IMR-90 (cell line): ENCODE measurements at regions not wholly inside any gene's neighbourhood (a gene's known extent, or its start where the extent isn't known, plus 50 kb on each side); places are given as distances from the start of the nearest gene placed in this dataset.
"Not testable (repeated sequence)": the region's sequence is repeated elsewhere in the genome, so short reads cannot be mapped to it uniquely, and the experiment has no call there.

ENCODE experiments used
- ATAC-seq: fragments of 200-7000 bp; cut with Tn5 transposase; 2 replicates; pipeline ENCODE4 v1.9.1; 2020; ENCODE audit warnings: low read depth, mild to moderate bottlenecking, moderate library complexity
- BruUV-seq: library from RNA; stranded (reverse); fragments of 400-500 nt; replicated peaks from 2 replicates; lab custom pipeline; 2021; lab: Mats Ljungman, UMichigan
- CTCF ChIA-PET: fragments of 300-600 bp; formaldehyde crosslinking; extraction: SDS; loops from one replicate; lab custom pipeline; 2021; ENCODE audit warnings: antibody characterized with exemption; lab: Yijun Ruan, JAX
- POLR2A ChIA-PET: fragments of 300-600 bp; sonication (Branson Sonifier 250); formaldehyde crosslinking; loops from one replicate; lab custom pipeline; 2022; ENCODE audit warnings: antibody characterized with exemption; ENCODE audit not compliant: unreplicated experiment; lab: Charles Lee
- DNase-seq: peaks from one replicate; pipeline ENCODE4 v3.0.0; 2013
- H2AFZ ChIP-seq: replicated peaks from 2 replicates; pipeline ENCODE3; 2013; ENCODE audit warnings: low read length, mild to moderate bottlenecking; ENCODE audit not compliant: poor library complexity
- H2AK5ac ChIP-seq: 2 replicates; pipeline ENCODE4 v1.6.1; 2013; ENCODE audit warnings: low read depth, low read length, inconsistent platforms
- H2AK9ac ChIP-seq: replicated peaks from 2 replicates; pipeline ENCODE3; 2013; ENCODE audit warnings: mild to moderate bottlenecking, low read depth, low read length, moderate library complexity; ENCODE audit not compliant: poor library complexity
- H2BK120ac ChIP-seq: 2 replicates; pipeline ENCODE4 v1.6.1; 2013; ENCODE audit warnings: low read depth, low read length, inconsistent platforms
- H2BK15ac ChIP-seq: 3 replicates; pipeline ENCODE4 v1.6.1; 2013; ENCODE audit warnings: low read depth, low read length, inconsistent platforms
- H2BK20ac ChIP-seq: 2 replicates; pipeline ENCODE4 v1.6.1; 2013; ENCODE audit warnings: low read depth, mild to moderate bottlenecking, inconsistent platforms, low read length, moderate library complexity
- H2BK5ac ChIP-seq: 2 replicates; pipeline ENCODE4 v1.6.1; 2013; ENCODE audit warnings: mild to moderate bottlenecking, low read depth, low read length, inconsistent platforms; ENCODE audit not compliant: poor library complexity, severe bottlenecking
- H3K14ac ChIP-seq: replicated peaks from 2 replicates; pipeline ENCODE4 v1.6.1; 2013; ENCODE audit warnings: low read depth, low read length, inconsistent platforms
- H3K18ac ChIP-seq: 2 replicates; pipeline ENCODE4 v1.6.1; 2013; ENCODE audit warnings: low read depth, low read length, control low read depth
- H3K23ac ChIP-seq: 2 replicates; pipeline ENCODE4 v1.6.1; 2013; ENCODE audit warnings: low read depth, low read length, inconsistent platforms
- H3K27ac ChIP-seq: 2 replicates; pipeline ENCODE4 v1.5.1; 2013; ENCODE audit warnings: mild to moderate bottlenecking, control low read depth, low read length; ENCODE audit not compliant: insufficient read depth
- H3K27me3 ChIP-seq: 2 replicates; pipeline ENCODE4 v1.6.1; 2013; ENCODE audit warnings: low read length; ENCODE audit not compliant: control insufficient read depth, insufficient read depth
- H3K36me3 ChIP-seq: 2 replicates; pipeline ENCODE4 v1.6.1; 2013; ENCODE audit warnings: low read length, mixed read lengths; ENCODE audit not compliant: control insufficient read depth, insufficient read depth
- H3K4ac ChIP-seq: 2 replicates; pipeline ENCODE4 v1.6.1; 2013; ENCODE audit warnings: low read depth, low read length, inconsistent platforms
- H3K4me1 ChIP-seq: 2 replicates; pipeline ENCODE4 v1.6.1; 2013; ENCODE audit warnings: low read length, mixed read lengths; ENCODE audit not compliant: control insufficient read depth, insufficient read depth
- H3K4me2 ChIP-seq: 2 replicates; pipeline ENCODE4 v1.6.1; 2013; ENCODE audit warnings: low read depth, mild to moderate bottlenecking, control low read depth, low read length, moderate library complexity
- H3K4me3 ChIP-seq: 2 replicates; pipeline ENCODE4 v1.5.1; 2013; ENCODE audit warnings: low read depth, mild to moderate bottlenecking, control low read depth, low read length, moderate library complexity; ENCODE audit not compliant: insufficient read depth
- H3K56ac ChIP-seq: 2 replicates; pipeline ENCODE4 v1.6.1; 2013; ENCODE audit warnings: low read length, inconsistent platforms; ENCODE audit not compliant: insufficient read depth; ENCODE audit errors: extremely low read depth
- H3K79me1 ChIP-seq, 2 experiments: 2 replicates each; pipeline ENCODE4 v1.6.1; 2013; ENCODE audit warnings: low read length in 2 of 2, inconsistent platforms in 1 of 2, low read depth in 1 of 2
- H3K9ac ChIP-seq: 2 replicates; pipeline ENCODE4 v1.6.1; 2013; ENCODE audit warnings: low read depth, low read length, control low read depth
- H3K9me1 ChIP-seq: 2 replicates; pipeline ENCODE4 v1.6.1; 2013; ENCODE audit warnings: low read length, inconsistent platforms; ENCODE audit not compliant: insufficient read depth
- H3K9me3 ChIP-seq: 2 replicates; pipeline ENCODE4 v1.6.1; 2013; ENCODE audit warnings: low read length; ENCODE audit not compliant: control insufficient read depth, insufficient read depth
- H4K20me1 ChIP-seq: 2 replicates; pipeline ENCODE4 v1.6.1; 2013; ENCODE audit warnings: low read length, inconsistent platforms; ENCODE audit not compliant: insufficient read depth
- H4K5ac ChIP-seq: 2 replicates; pipeline ENCODE4 v1.6.1; 2013; ENCODE audit warnings: mild to moderate bottlenecking, low read depth, low read length, control low read depth
- H4K8ac ChIP-seq, 2 experiments: 2 replicates each; pipeline ENCODE4 v1.6.1; 2013; ENCODE audit warnings: low read depth in 2 of 2, low read length in 2 of 2, control low read depth in 1 of 2, inconsistent platforms in 1 of 2
- H4K91ac ChIP-seq: 2 replicates; pipeline ENCODE4 v1.6.1; 2013; ENCODE audit warnings: low read depth, low read length, inconsistent platforms; ENCODE audit not compliant: insufficient read depth
- WGBS, 2 experiments: methylation state at CpG; one replicate each; pipeline versions ENCODE4 v1.1.5 to v1.1.7; 2013; ENCODE audit warnings: missing lambda C conversion rate in 2 of 2; ENCODE audit not compliant: insufficient read length in 1 of 2; ENCODE audit errors: extremely low coverage in 2 of 2; 5-methylcytosine and 5-hydroxymethylcytosine counted together
- dilution Hi-C: fragments of 300-500 bp; cut with HindIII; formaldehyde crosslinking; loops from one replicate; pipeline ENCODE4 v1.14.3; 2018; ENCODE audit warnings: low sequenced_read_pairs; ENCODE audit not compliant: unreplicated experiment
- in situ Hi-C: fragments of 300-500 bp; cut with MboI; formaldehyde crosslinking; loops from 3 replicates; pipeline ENCODE4 v1.14.3; 2019; ENCODE audit warnings: low sequenced_read_pairs, inconsistent platforms, mixed read lengths
- intact Hi-C: fragments of 100-400 bp; cut with micrococcal nuclease; formaldehyde crosslinking; loops from 2 replicates; pipeline ENCODE4 v1.10.0; 2022
- TF ChIP-seq, protein P1 (sequence below): conservative IDR thresholded peaks from 2 replicates; pipeline ENCODE4 v1.5.1; 2012; ENCODE audit warnings: mild to moderate bottlenecking, low read depth, low read length, improper control_type of control experiment

DNA sequence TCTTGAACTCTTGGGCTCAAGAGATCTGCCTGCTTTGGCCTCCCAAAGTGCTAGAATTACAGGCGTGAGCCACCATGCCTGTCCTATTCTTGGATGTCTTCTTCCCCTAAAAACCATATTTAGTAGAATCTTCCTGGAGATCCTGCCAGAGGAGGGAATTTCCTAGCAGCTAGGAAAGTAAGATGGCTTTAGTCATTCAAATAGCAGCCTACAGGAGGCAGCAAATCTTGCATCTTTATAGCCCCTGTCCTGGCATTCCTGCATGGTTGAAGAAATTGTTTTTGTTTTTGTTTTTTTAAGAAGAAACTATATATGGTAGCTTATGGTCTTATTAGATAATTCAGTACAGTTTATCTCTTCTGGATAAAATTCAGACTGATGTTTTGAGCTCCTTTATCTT is 83.2 kb upstream of the AGTPBP1 start:
- H2BK120ac ChIP-seq, H3K4me2 ChIP-seq, H3K79me1 ChIP-seq, BruUV-seq, H2AK9ac ChIP-seq, POLR2A ChIA-PET, H3K9me1 ChIP-seq, H3K36me3 ChIP-seq, H2BK5ac ChIP-seq, H2AK5ac ChIP-seq, H3K9ac ChIP-seq, H3K14ac ChIP-seq, H3K23ac ChIP-seq, H3K4me1 ChIP-seq, H2BK20ac ChIP-seq, H2AFZ ChIP-seq, H3K9me3 ChIP-seq, H3K27ac ChIP-seq, H4K91ac ChIP-seq, in situ Hi-C loops, H3K56ac ChIP-seq, H4K20me1 ChIP-seq, H4K5ac ChIP-seq, H3K4me3 ChIP-seq, H3K27me3 ChIP-seq, dilution Hi-C loops, H4K8ac ChIP-seq, H2BK15ac ChIP-seq, H3K4ac ChIP-seq, H3K18ac ChIP-seq: not testable (repeated sequence)
- ATAC-seq (peak; percentile 29; the same call in 1 of the 2 replicates), DNase-seq (peak; percentile 15)
- intact Hi-C loops, result loop anchor here (10.0 kb wide), 1 partner anchor 420 kb away; no protein-coding TSS in a partner anchor
- TF ChIP-seq, protein P1, sequence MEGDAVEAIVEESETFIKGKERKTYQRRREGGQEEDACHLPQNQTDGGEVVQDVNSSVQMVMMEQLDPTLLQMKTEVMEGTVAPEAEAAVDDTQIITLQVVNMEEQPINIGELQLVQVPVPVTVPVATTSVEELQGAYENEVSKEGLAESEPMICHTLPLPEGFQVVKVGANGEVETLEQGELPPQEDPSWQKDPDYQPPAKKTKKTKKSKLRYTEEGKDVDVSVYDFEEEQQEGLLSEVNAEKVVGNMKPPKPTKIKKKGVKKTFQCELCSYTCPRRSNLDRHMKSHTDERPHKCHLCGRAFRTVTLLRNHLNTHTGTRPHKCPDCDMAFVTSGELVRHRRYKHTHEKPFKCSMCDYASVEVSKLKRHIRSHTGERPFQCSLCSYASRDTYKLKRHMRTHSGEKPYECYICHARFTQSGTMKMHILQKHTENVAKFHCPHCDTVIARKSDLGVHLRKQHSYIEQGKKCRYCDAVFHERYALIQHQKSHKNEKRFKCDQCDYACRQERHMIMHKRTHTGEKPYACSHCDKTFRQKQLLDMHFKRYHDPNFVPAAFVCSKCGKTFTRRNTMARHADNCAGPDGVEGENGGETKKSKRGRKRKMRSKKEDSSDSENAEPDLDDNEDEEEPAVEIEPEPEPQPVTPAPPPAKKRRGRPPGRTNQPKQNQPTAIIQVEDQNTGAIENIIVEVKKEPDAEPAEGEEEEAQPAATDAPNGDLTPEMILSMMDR, result 0 out of 2 replicates have a peak, but pooled peaks have one; percentile 28
- CTCF ChIA-PET, result interaction anchor here (0.6 to 0.7 kb wide), 3 partner anchors 75 to 1547 kb away, joined by 3 to 4 read pairs (median 3); no protein-coding TSS in a partner anchor
- no CpG with 5 or more reads among the region's 1 CpG for WGBS, 2 experiments

DNA sequence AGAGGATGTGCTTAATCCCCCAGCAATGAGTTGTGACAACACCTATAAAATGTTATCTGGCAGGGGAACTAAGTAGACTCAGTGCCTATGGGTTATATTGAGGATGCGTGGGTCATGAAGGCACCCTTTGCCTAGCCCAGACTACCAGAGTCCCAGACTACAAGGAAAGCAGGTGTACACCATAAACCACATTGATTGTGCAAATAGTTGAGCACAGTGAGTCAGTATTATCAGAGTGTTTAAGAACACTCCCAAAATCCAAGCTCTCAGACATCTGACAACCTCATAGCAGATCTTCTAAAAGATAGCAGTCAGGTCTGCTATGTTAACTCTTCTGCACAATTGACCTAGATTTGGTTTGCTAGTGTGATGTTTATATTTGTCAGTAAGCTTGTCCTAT is 92.8 kb upstream of the AGTPBP1 start:
- H2AFZ ChIP-seq, H3K9ac ChIP-seq, H3K56ac ChIP-seq, CTCF ChIA-PET, POLR2A ChIA-PET, H3K79me1 ChIP-seq, H3K4me2 ChIP-seq, ATAC-seq, BruUV-seq, H2BK120ac ChIP-seq, H2BK15ac ChIP-seq, H2AK5ac ChIP-seq, H4K20me1 ChIP-seq, H2AK9ac ChIP-seq, intact Hi-C loops, H3K23ac ChIP-seq, H4K5ac ChIP-seq, H3K4me3 ChIP-seq, H3K9me3 ChIP-seq, H2BK5ac ChIP-seq, DNase-seq, H2BK20ac ChIP-seq, in situ Hi-C loops, H3K4ac ChIP-seq, H4K8ac ChIP-seq, H3K36me3 ChIP-seq, H3K27ac ChIP-seq, H3K14ac ChIP-seq, H3K18ac ChIP-seq, dilution Hi-C loops, H4K91ac ChIP-seq, H3K4me1 ChIP-seq, H3K27me3 ChIP-seq, H3K9me1 ChIP-seq: not testable (repeated sequence)
- no CpG with 5 or more reads among the region's 1 CpG for WGBS, 2 experiments
